WTC11 (cell line): ENCODE measurements at regions not wholly inside any gene's neighbourhood (a gene's known extent, or its start where the extent isn't known, plus 50 kb on each side); places are given as distances from the start of the nearest gene placed in this dataset.

Experiments
- ATAC-seq: fragments of 200-7000 bp; cut with Tn5 transposase; 2 replicates; pipeline ENCODE4 v1.10.0; 2021; ENCODE audit warnings: mild to moderate bottlenecking, moderate library complexity
- CTCF ChIA-PET: fragments of 300-600 bp; sonication (Branson Sonifier 250); formaldehyde crosslinking; loops from one replicate; lab custom pipeline; 2021; ENCODE audit warnings: antibody characterized with exemption; lab: Charles Lee
- POLR2A ChIA-PET: fragments of 350-600 bp; sonication (Branson Sonifier 250); formaldehyde crosslinking; loops from one replicate; lab custom pipeline; 2021; ENCODE audit warnings: antibody characterized with exemption; lab: Charles Lee
- DNase-seq: peaks from one replicate; pipeline ENCODE4 v3.0.0; 2021; ENCODE audit warnings: low spot score
- H3K27ac Mint-ChIP-seq: 2 replicates; pipeline ENCODE4 v1.8.0; 2021; ENCODE audit warnings: mixed read lengths
- H3K27me3 Mint-ChIP-seq: 2 replicates; pipeline ENCODE4 v1.8.0; 2021; ENCODE audit warnings: low read depth, mild to moderate bottlenecking, moderate library complexity, mixed read lengths
- H3K36me3 Mint-ChIP-seq: 2 replicates; pipeline ENCODE4 v1.8.0; 2021; ENCODE audit warnings: mixed read lengths
- H3K4me1 Mint-ChIP-seq: 2 replicates; pipeline ENCODE4 v1.8.0; 2022; ENCODE audit warnings: mixed read lengths
- H3K4me3 Mint-ChIP-seq: 2 replicates; pipeline ENCODE4 v1.8.0; 2021; ENCODE audit warnings: mild to moderate bottlenecking, moderate library complexity, mixed read lengths
- H3K9me3 Mint-ChIP-seq: 2 replicates; pipeline ENCODE4 v1.8.0; 2021; ENCODE audit warnings: mixed read lengths
- ARID4B ChIP-seq: sonication (generic); formaldehyde crosslinking; IDR thresholded peaks from 2 replicates; pipeline ENCODE4 v1.8.0; 2023; ENCODE audit warnings: missing genetic modification reagents, mild to moderate bottlenecking, borderline replicate concordance
- CBFB ChIP-seq: sonication (generic); formaldehyde crosslinking; IDR thresholded peaks from 2 replicates; pipeline ENCODE4 v1.8.1; 2022; ENCODE audit warnings: mild to moderate bottlenecking, low read depth, missing genetic modification reagents
- CREB1 ChIP-seq: sonication (generic); formaldehyde crosslinking; IDR thresholded peaks from 2 replicates; pipeline ENCODE4 v1.8.0; 2023; ENCODE audit warnings: mild to moderate bottlenecking, missing genetic modification reagents
- CTCF ChIP-seq: fragments of 200-600 bp; IDR thresholded peaks from 2 replicates; pipeline ENCODE4 v1.8.0; 2022; ENCODE audit warnings: antibody characterized with exemption
- E2F4 ChIP-seq: sonication (generic); formaldehyde crosslinking; IDR thresholded peaks from 2 replicates; pipeline ENCODE4 v1.8.1; 2022; ENCODE audit warnings: low read depth, mild to moderate bottlenecking, moderate library complexity, missing genetic modification reagents, borderline replicate concordance
- E2F5 ChIP-seq: sonication (generic); formaldehyde crosslinking; IDR thresholded peaks from 2 replicates; pipeline ENCODE4 v1.8.1; 2022; ENCODE audit warnings: mild to moderate bottlenecking, moderate library complexity, missing genetic modification reagents
- FOXP1 ChIP-seq: sonication (generic); formaldehyde crosslinking; IDR thresholded peaks from 2 replicates; pipeline ENCODE4 v1.8.0; 2022; ENCODE audit warnings: missing genetic modification reagents, mild to moderate bottlenecking, moderate library complexity, borderline replicate concordance
- MYBL2 ChIP-seq: sonication (generic); formaldehyde crosslinking; IDR thresholded peaks from 2 replicates; pipeline ENCODE4 v1.8.1; 2023; ENCODE audit warnings: mild to moderate bottlenecking, moderate library complexity, missing genetic modification reagents
- NFATC4 ChIP-seq: fragments of 250-450 bp; sonication (Bioruptor Pico); IDR thresholded peaks from 2 replicates; pipeline ENCODE4 v1.9.0; 2021; ENCODE audit warnings: mild to moderate bottlenecking
- SMAD3 ChIP-seq: sonication (generic); formaldehyde crosslinking; IDR thresholded peaks from 2 replicates; pipeline ENCODE4 v1.8.0; 2022; ENCODE audit warnings: missing genetic modification reagents, mild to moderate bottlenecking, borderline replicate concordance
- TEAD1 ChIP-seq: sonication (generic); formaldehyde crosslinking; IDR thresholded peaks from 2 replicates; pipeline ENCODE4 v1.8.0; 2022; ENCODE audit warnings: mild to moderate bottlenecking, missing genetic modification reagents
- TF ChIP-seq, protein P1 (sequence below): sonication (generic); formaldehyde crosslinking; IDR thresholded peaks from 2 replicates; pipeline ENCODE4 v1.8.1; 2023; ENCODE audit warnings: mild to moderate bottlenecking, missing genetic modification reagents
- TF ChIP-seq, protein P2 (sequence below): sonication (generic); formaldehyde crosslinking; IDR thresholded peaks from 2 replicates; pipeline ENCODE4 v1.8.0; 2022; ENCODE audit warnings: mild to moderate bottlenecking, missing genetic modification reagents
- TF ChIP-seq, protein P3 (sequence below): sonication (generic); formaldehyde crosslinking; IDR thresholded peaks from 2 replicates; pipeline ENCODE4 v1.8.1; 2022; ENCODE audit warnings: low read depth, missing genetic modification reagents, borderline replicate concordance

GRCh38 chr7:85573844-85574243, 387.0 kb upstream of the SEMA3D start (continued):
- TF ChIP-seq E2F5 (CRISPR knock-in tag): no peak
- no peak for TF ChIP-seq TEAD1 (CRISPR knock-in tag)

GRCh38 chr7:85573346-85573745, 386.5 kb upstream of the SEMA3D start:
- no peak overlapping the region for H3K4me3 Mint-ChIP-seq

DNA sequence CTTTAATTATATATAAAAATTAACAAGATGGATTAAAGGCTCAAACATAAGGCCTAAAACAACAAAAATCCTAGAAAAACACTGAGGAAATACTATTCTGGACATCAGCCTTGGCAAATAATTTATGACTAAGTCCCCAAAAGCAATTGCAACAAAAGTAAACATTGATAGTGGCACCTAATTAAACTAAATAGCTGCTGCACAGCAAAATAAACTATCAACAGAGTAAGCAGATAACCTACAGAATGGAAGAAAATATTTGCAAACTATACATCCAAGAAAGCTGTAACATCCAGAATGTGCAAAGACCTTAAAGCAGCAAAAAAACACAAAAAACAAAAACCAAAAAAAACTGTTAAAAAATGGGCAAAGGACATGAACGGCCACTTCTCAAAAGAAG, 384.0 kb upstream of the SEMA3D start:
- Mint-ChIP-seq H3K27me3 (no peaks in the 10 kb centered on the region), H3K9me3 (no peaks in the 10 kb centered on the region), H3K36me3 (no peaks in the 10 kb centered on the region), H3K27ac (no peak overlapping the region), H3K4me3 (no peak overlapping the region), H3K4me1 (no peaks in the 10 kb centered on the region)
- no peak for DNase-seq
- no peak for ATAC-seq
- no peak for TF ChIP-seq CREB1 (CRISPR knock-in tag)
- ChIA-PET CTCF (no interaction called here), POLR2A (no interaction called here)

More at GRCh38 chr7:85573346-85573745, 386.5 kb upstream of the SEMA3D start:
- H3K27me3 Mint-ChIP-seq: no peaks in the 10 kb centered on the region
- no peaks in the 10 kb centered on the region for H3K36me3 Mint-ChIP-seq
- DNase-seq (no peak), ATAC-seq (no peak)
- no peak overlapping the region for H3K27ac Mint-ChIP-seq
- no peaks in the 10 kb centered on the region for H3K4me1 Mint-ChIP-seq
- H3K9me3 Mint-ChIP-seq: no peaks in the 10 kb centered on the region
- POLR2A ChIA-PET: no interaction called here
- CTCF ChIA-PET: no interaction called here
- TF ChIP-seq, protein P1, sequence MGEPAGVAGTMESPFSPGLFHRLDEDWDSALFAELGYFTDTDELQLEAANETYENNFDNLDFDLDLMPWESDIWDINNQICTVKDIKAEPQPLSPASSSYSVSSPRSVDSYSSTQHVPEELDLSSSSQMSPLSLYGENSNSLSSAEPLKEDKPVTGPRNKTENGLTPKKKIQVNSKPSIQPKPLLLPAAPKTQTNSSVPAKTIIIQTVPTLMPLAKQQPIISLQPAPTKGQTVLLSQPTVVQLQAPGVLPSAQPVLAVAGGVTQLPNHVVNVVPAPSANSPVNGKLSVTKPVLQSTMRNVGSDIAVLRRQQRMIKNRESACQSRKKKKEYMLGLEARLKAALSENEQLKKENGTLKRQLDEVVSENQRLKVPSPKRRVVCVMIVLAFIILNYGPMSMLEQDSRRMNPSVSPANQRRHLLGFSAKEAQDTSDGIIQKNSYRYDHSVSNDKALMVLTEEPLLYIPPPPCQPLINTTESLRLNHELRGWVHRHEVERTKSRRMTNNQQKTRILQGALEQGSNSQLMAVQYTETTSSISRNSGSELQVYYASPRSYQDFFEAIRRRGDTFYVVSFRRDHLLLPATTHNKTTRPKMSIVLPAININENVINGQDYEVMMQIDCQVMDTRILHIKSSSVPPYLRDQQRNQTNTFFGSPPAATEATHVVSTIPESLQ (CRISPR knock-in tag): no peak
- TF ChIP-seq, protein P2, sequence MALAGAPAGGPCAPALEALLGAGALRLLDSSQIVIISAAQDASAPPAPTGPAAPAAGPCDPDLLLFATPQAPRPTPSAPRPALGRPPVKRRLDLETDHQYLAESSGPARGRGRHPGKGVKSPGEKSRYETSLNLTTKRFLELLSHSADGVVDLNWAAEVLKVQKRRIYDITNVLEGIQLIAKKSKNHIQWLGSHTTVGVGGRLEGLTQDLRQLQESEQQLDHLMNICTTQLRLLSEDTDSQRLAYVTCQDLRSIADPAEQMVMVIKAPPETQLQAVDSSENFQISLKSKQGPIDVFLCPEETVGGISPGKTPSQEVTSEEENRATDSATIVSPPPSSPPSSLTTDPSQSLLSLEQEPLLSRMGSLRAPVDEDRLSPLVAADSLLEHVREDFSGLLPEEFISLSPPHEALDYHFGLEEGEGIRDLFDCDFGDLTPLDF (CRISPR knock-in tag): no peak
- TF ChIP-seq CBFB (CRISPR knock-in tag) (no peak), CTCF (no peak), E2F4 (no peak)

DNA sequence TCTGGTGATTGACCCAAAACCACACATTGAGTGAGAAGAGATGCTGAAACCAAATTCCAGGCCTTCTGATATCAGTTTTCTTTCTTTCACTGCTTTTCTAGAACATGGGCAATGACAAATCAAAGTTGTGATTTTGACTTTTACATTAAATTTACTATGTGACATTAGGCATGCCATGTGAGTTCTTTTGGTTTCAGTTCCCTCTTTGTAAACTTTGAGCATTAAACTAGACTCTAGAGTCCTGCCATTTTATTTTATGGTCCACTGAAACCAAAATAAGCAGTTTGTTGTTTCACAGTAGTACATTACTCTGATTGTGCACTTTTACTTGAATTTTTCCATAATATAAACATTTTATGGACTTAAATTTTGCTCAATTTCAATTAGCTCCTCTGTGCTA, 381.1 kb upstream of the SEMA3D start:
- no peaks in the 10 kb centered on the region for H3K36me3 Mint-ChIP-seq
- POLR2A ChIA-PET: interaction anchor here (0.6 kb wide), 1 partner anchor 841 kb away, joined by 3 read pairs; no protein-coding TSS in a partner anchor
- DNase-seq: no peak
- H3K4me1 Mint-ChIP-seq: no peaks in the 10 kb centered on the region
- ATAC-seq: no peak
- H3K27ac Mint-ChIP-seq: no peak overlapping the region
- H3K9me3 Mint-ChIP-seq: no peaks in the 10 kb centered on the region
- CTCF ChIA-PET: no interaction called here
- no peaks in the 10 kb centered on the region for H3K27me3 Mint-ChIP-seq
- no peak overlapping the region for H3K4me3 Mint-ChIP-seq
- TF ChIP-seq FOXP1 (CRISPR knock-in tag) (no peak), SMAD3 (CRISPR knock-in tag) (no peak), CREB1 (CRISPR knock-in tag) (no peak), MYBL2 (CRISPR knock-in tag) (no peak), ARID4B (CRISPR knock-in tag) (no peak), NFATC4 (no peak)
- TF ChIP-seq, protein P1 (CRISPR knock-in tag): no peak
- TF ChIP-seq, protein P3, sequence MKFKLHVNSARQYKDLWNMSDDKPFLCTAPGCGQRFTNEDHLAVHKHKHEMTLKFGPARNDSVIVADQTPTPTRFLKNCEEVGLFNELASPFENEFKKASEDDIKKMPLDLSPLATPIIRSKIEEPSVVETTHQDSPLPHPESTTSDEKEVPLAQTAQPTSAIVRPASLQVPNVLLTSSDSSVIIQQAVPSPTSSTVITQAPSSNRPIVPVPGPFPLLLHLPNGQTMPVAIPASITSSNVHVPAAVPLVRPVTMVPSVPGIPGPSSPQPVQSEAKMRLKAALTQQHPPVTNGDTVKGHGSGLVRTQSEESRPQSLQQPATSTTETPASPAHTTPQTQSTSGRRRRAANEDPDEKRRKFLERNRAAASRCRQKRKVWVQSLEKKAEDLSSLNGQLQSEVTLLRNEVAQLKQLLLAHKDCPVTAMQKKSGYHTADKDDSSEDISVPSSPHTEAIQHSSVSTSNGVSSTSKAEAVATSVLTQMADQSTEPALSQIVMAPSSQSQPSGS: no peak
